ENCODE measurements at regions not wholly inside any gene's neighbourhood (a gene's known extent, or its start where the extent isn't known, plus 50 kb on each side); places are given as distances from the start of the nearest gene placed in this dataset.

GRCh38 chr6:76495909-76496308, 423.4 kb upstream of the IMPG1 start:
- TF ChIP-seq POLR2A (IDR thresholded peaks at IDR 0.05; ENCODE audit: low read depth, low read length) (no peak), POLR2AphosphoS5 (IDR thresholded peaks at IDR 0.05; ENCODE audit: low read depth, low read length) (no peak), TAF1 (IDR thresholded peaks at IDR 0.05; ENCODE audit: borderline replicate concordance, low read depth, low read length) (no peak)
